Suprapubic skin (tissue), 4 donors: ENCODE measurements at regions not wholly inside any gene's neighbourhood (a gene's known extent, or its start where the extent isn't known, plus 50 kb on each side); places are given as distances from the start of the nearest gene placed in this dataset.

Experiments
- DNase-seq, 2 donors: peaks; one replicate each; pipeline ENCODE4 v3.0.0-alpha.2; 2019; ENCODE audit warnings: low spot score in 2 of 2
- H3K27ac ChIP-seq: fragments of 200-600 bp; sonication (generic); one replicate; pipeline ENCODE4 v1.5.1; 2019
- H3K27me3 ChIP-seq: fragments of 200-600 bp; sonication (generic); one replicate; pipeline ENCODE4 v1.5.1; 2019
- H3K36me3 ChIP-seq: fragments of 200-600 bp; sonication (generic); one replicate; pipeline ENCODE4 v1.5.1; 2019
- H3K4me1 ChIP-seq: fragments of 200-600 bp; sonication (generic); one replicate; pipeline ENCODE4 v1.5.1; 2019
- H3K4me3 ChIP-seq: fragments of 200-600 bp; sonication (generic); one replicate; pipeline ENCODE4 v1.5.1; 2019; ENCODE audit warnings: mild to moderate bottlenecking
- H3K9me3 ChIP-seq: fragments of 200-600 bp; sonication (generic); one replicate; pipeline ENCODE4 v1.5.1; 2019
- CTCF ChIP-seq, 2 donors: fragments of 200-600 bp in 1 of 2; fragments of 450-650 bp in 1 of 2; sonication (generic) in 1 of 2; IDR thresholded peaks; one replicate each; pipeline ENCODE4 v1.5.1; 2016 to 2019; ENCODE audit warnings: antibody characterized with exemption in 2 of 2, mild to moderate bottlenecking in 1 of 2, moderate library complexity in 1 of 2
- EP300 ChIP-seq: sonication (generic); formaldehyde crosslinking; IDR thresholded peaks from one replicate; pipeline ENCODE4 v1.6.1; 2017; ENCODE audit warnings: antibody characterized with exemption
- POLR2A ChIP-seq, 2 donors: fragments of 450-650 bp; IDR thresholded peaks; one replicate each; pipeline ENCODE4 v1.6.1; 2017; ENCODE audit warnings: antibody characterized with exemption in 2 of 2, mild to moderate bottlenecking in 2 of 2, moderate library complexity in 2 of 2
- POLR2AphosphoS5 ChIP-seq, 3 donors: sonication (generic); formaldehyde crosslinking; IDR thresholded peaks; one replicate each; pipeline ENCODE4 v1.6.1; 2017; ENCODE audit warnings: antibody characterized with exemption in 3 of 3
- WGBS: methylation state at CpG from one replicate; pipeline ENCODE4 v1.1.5; 2018; 5-methylcytosine and 5-hydroxymethylcytosine counted together

- 89% methylated on average over 3 of the region's 3 CpGs for WGBS
- Histone ChIP-seq H3K27ac (no peak overlapping the region), H3K27me3 (no peaks in the 10 kb centered on the region), H3K36me3 (no peaks in the 10 kb centered on the region), H3K9me3 (no peaks in the 10 kb centered on the region), H3K4me1 (peaks cover 3% of the 10 kb centered on the region), H3K4me3 (no peak overlapping the region)
- DNase-seq, result no peak
- no peak for TF ChIP-seq CTCF (IDR thresholded peaks at IDR 0.05)
- TF ChIP-seq EP300, result no peak
- no peak for TF ChIP-seq POLR2A (IDR thresholded peaks at IDR 0.05)
- TF ChIP-seq POLR2AphosphoS5 (IDR thresholded peaks at IDR 0.05), result no peak
Measured at GRCh38 chr20:10962937-10963336, 289.1 kb upstream of the JAG1 start.

- H3K27me3 ChIP-seq, result no peaks in the 10 kb centered on the region
- H3K27ac ChIP-seq, result no peak overlapping the region
- WGBS, result 74% methylated on average over 2 of the region's 2 CpGs
- no peak for DNase-seq
- H3K4me1 ChIP-seq, result peaks cover 3% of the 10 kb centered on the region
- H3K4me3 ChIP-seq, result no peak overlapping the region
- no peak for TF ChIP-seq EP300
- TF ChIP-seq POLR2A (IDR thresholded peaks at IDR 0.05), result no peak
- H3K36me3 ChIP-seq, result no peaks in the 10 kb centered on the region
- H3K9me3 ChIP-seq, result no peaks in the 10 kb centered on the region
Measured at GRCh38 chr20:10963717-10964266, 290.0 kb upstream of the JAG1 start.

- H3K36me3 ChIP-seq, result no peaks in the 10 kb centered on the region
- no peak overlapping the region for H3K4me3 ChIP-seq
- no peak for DNase-seq
- TF ChIP-seq POLR2AphosphoS5 (IDR thresholded peaks at IDR 0.05) (no peak), CTCF (IDR thresholded peaks at IDR 0.05) (no peak), POLR2A (IDR thresholded peaks at IDR 0.05) (no peak), EP300 (no peak)
- peaks cover 3% of the 10 kb centered on the region for H3K4me1 ChIP-seq
- no peak overlapping the region for H3K27ac ChIP-seq
- H3K27me3 ChIP-seq, result no peaks in the 10 kb centered on the region
- no peaks in the 10 kb centered on the region for H3K9me3 ChIP-seq
- WGBS, result 86% methylated on average over 4 of the region's 4 CpGs
Measured at GRCh38 chr20:10965936-10966470, 292.2 kb upstream of the JAG1 start.

- no peak overlapping the region for H3K27ac ChIP-seq
- TF ChIP-seq POLR2A (IDR thresholded peaks at IDR 0.05) (no peak), POLR2AphosphoS5 (IDR thresholded peaks at IDR 0.05) (no peak), CTCF (IDR thresholded peaks at IDR 0.05) (no peak), EP300 (no peak)
Measured at GRCh38 chr20:10970109-10970508, 296.3 kb upstream of the JAG1 start.

GRCh38 chr20:10971096-10971495 is 297.3 kb upstream of the JAG1 start:
- 76% methylated on average over 1 of the region's 1 CpG for WGBS
- Histone ChIP-seq H3K36me3 (no peaks in the 10 kb centered on the region), H3K9me3 (no peaks in the 10 kb centered on the region), H3K4me3 (no peak overlapping the region), H3K4me1 (no peaks in the 10 kb centered on the region), H3K27me3 (no peaks in the 10 kb centered on the region), H3K27ac (no peak overlapping the region)
- DNase-seq, result no peak
- TF ChIP-seq POLR2AphosphoS5 (IDR thresholded peaks at IDR 0.05), result no peak
- TF ChIP-seq POLR2A (IDR thresholded peaks at IDR 0.05), result no peak
- no peak for TF ChIP-seq EP300
- no peak for TF ChIP-seq CTCF (IDR thresholded peaks at IDR 0.05)

More at GRCh38 chr20:10970109-10970508, 296.3 kb upstream of the JAG1 start:
- WGBS, result 94% methylated on average over 1 of the region's 1 CpG
- H3K36me3 ChIP-seq, result no peaks in the 10 kb centered on the region
- no peak for DNase-seq
- no peaks in the 10 kb centered on the region for H3K9me3 ChIP-seq
- no peaks in the 10 kb centered on the region for H3K27me3 ChIP-seq
- no peak overlapping the region for H3K4me3 ChIP-seq
- no peaks in the 10 kb centered on the region for H3K4me1 ChIP-seq
